A673 (cell line): ENCODE measurements at regions not wholly inside any gene's neighbourhood (a gene's known extent, or its start where the extent isn't known, plus 50 kb on each side); places are given as distances from the start of the nearest gene placed in this dataset.

Experiments
- BruUV-seq: library from RNA; stranded (reverse); fragments of 400-500 nt; replicated peaks from 2 replicates; lab custom pipeline; 2021; lab: Mats Ljungman, UMichigan
- CTCF ChIA-PET: fragments of 300-600 bp; sonication (Branson Sonifier 250); formaldehyde crosslinking; loops from one replicate; lab custom pipeline; 2022; ENCODE audit warnings: antibody characterized with exemption; lab: Charles Lee
- POLR2A ChIA-PET: fragments of 300-600 bp; sonication (Branson Sonifier 250); formaldehyde crosslinking; loops from one replicate; lab custom pipeline; 2022; ENCODE audit warnings: antibody characterized with exemption; ENCODE audit not compliant: low non-redundant PET; lab: Charles Lee
- DNase-seq: peaks from one replicate; pipeline ENCODE4 v3.0.0-alpha.2; 2015; ENCODE audit warnings: low spot score
- H3K27ac ChIP-seq: fragments of 200-600 bp; sonication (generic); 2 replicates; pipeline ENCODE4 v1.5.1; 2016; ENCODE audit warnings: mixed run types, low read depth, mild to moderate bottlenecking, mixed read lengths, antibody characterized with exemption, low read length; ENCODE audit not compliant: poor library complexity, severe bottlenecking
- H3K27me3 ChIP-seq: fragments of 200-600 bp; sonication (generic); replicated peaks from 2 replicates; pipeline ENCODE4 v1.6.1; 2017; ENCODE audit warnings: mixed run types, low read depth, mild to moderate bottlenecking, mixed read lengths, antibody characterized with exemption, low read length; ENCODE audit not compliant: insufficient read depth, poor library complexity
- H3K36me3 ChIP-seq: fragments of 200-600 bp; sonication (generic); 2 replicates; pipeline ENCODE4 v1.6.1; 2016; ENCODE audit warnings: mixed run types, mild to moderate bottlenecking, mixed read lengths, antibody characterized with exemption, low read length; ENCODE audit not compliant: insufficient read depth, poor library complexity, severe bottlenecking
- H3K4me1 ChIP-seq: fragments of 200-600 bp; sonication (generic); 2 replicates; pipeline ENCODE4 v1.6.1; 2017; ENCODE audit warnings: mixed run types, mild to moderate bottlenecking, mixed read lengths, antibody characterized with exemption, low read length; ENCODE audit not compliant: insufficient read depth, poor library complexity, severe bottlenecking
- H3K4me3 ChIP-seq: fragments of 200-600 bp; sonication (generic); 2 replicates; pipeline ENCODE4 v1.5.1; 2016; ENCODE audit warnings: low read depth, mixed run types, mild to moderate bottlenecking, mixed read lengths, low read length; ENCODE audit not compliant: poor library complexity, severe bottlenecking
- H3K9me3 ChIP-seq: fragments of 200-600 bp; sonication (generic); 2 replicates; pipeline ENCODE4 v1.6.1; 2016; ENCODE audit warnings: mixed run types, low read depth, mild to moderate bottlenecking, mixed read lengths, antibody characterized with exemption, low read length; ENCODE audit not compliant: poor library complexity, severe bottlenecking
- EZH2 ChIP-seq: fragments of 200-600 bp; sonication (generic); IDR thresholded peaks from 2 replicates; pipeline ENCODE4 v1.6.1; 2017; ENCODE audit warnings: borderline replicate concordance, low read depth, mild to moderate bottlenecking, mixed read lengths, antibody characterized with exemption, low read length; ENCODE audit not compliant: poor library complexity, severe bottlenecking
- intact Hi-C: fragments of 100-400 bp; cut with micrococcal nuclease; formaldehyde crosslinking; loops from one replicate; pipeline ENCODE4 v1.10.0; 2022; ENCODE audit not compliant: unreplicated experiment
- TF ChIP-seq, protein P1 (sequence below): fragments of 300-800, 200-600 bp; sonication (generic); conservative IDR thresholded peaks from 2 replicates; pipeline ENCODE4 v1.5.1; 2017; ENCODE audit warnings: low read depth, mild to moderate bottlenecking, antibody characterized with exemption, low read length, moderate library complexity, mixed read lengths

DNA sequence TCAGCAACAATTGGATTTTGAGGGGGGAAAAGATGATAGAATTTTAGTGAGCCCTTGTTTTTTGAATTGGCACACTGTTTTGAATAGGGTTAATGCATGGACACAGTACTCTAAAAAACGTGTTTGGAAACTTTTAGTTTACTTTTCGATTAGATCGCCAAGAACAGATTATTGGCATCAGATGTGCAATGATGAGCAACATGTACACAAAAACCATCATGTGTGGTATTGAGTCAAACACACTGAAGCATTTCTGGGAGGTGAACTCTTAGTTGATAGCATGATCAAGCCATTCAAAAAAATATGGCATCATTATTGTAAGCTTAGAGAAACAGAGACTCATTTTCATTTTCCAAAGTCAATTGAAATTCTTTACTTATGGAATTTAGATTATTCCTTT lies 329.2 kb downstream of the ADAMTS20 start:
- Histone ChIP-seq H3K4me1 (no peaks in the 10 kb centered on the region), H3K27me3 (no peaks in the 10 kb centered on the region), H3K27ac (no peak overlapping the region), H3K9me3 (no peaks in the 10 kb centered on the region), H3K36me3 (no peaks in the 10 kb centered on the region), H3K4me3 (no peak overlapping the region)
- no TSS peak for BruUV-seq
- TF ChIP-seq EZH2, result no peak
- TF ChIP-seq, protein P1, sequence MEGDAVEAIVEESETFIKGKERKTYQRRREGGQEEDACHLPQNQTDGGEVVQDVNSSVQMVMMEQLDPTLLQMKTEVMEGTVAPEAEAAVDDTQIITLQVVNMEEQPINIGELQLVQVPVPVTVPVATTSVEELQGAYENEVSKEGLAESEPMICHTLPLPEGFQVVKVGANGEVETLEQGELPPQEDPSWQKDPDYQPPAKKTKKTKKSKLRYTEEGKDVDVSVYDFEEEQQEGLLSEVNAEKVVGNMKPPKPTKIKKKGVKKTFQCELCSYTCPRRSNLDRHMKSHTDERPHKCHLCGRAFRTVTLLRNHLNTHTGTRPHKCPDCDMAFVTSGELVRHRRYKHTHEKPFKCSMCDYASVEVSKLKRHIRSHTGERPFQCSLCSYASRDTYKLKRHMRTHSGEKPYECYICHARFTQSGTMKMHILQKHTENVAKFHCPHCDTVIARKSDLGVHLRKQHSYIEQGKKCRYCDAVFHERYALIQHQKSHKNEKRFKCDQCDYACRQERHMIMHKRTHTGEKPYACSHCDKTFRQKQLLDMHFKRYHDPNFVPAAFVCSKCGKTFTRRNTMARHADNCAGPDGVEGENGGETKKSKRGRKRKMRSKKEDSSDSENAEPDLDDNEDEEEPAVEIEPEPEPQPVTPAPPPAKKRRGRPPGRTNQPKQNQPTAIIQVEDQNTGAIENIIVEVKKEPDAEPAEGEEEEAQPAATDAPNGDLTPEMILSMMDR, result no peak
- ChIA-PET CTCF (no interaction called here), POLR2A (no interaction called here)
- intact Hi-C loops, result no loop called here
- DNase-seq, result no peak

DNA sequence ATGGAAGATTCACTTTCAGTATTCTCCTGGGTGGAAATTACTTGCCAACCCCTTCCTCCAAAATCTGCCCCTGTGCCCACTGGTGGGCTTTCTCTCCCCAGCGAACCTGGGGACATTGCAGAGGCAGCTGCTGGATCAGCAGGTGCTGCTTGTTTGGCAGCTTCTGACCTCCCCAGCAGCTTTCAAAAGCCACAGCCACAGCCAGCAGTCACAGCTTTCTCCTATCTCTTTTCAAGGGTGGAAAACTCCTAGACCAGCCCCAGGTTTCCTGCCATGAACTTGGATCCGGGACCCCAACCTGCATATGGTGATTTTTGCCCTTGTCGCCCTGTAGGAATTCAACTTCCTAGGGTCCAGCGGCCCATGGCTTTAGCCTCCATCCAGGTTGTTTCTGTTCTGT lies 330.8 kb downstream of the ADAMTS20 start:
- TF ChIP-seq, protein P1, result no peak
- TF ChIP-seq EZH2, result no peak
- H3K36me3 ChIP-seq, result no peaks in the 10 kb centered on the region
- no peak overlapping the region for H3K27ac ChIP-seq
- ChIA-PET CTCF (no interaction called here), POLR2A (interaction anchor here (0.7 kb wide), 1 partner anchor 15 kb away, joined by 4 read pairs; no protein-coding TSS in a partner anchor)
- no peak overlapping the region for H3K4me3 ChIP-seq
- intact Hi-C loops, result no loop called here
- H3K9me3 ChIP-seq, result no peaks in the 10 kb centered on the region
- no peak for DNase-seq
- H3K27me3 ChIP-seq, result no peaks in the 10 kb centered on the region
- no TSS peak for BruUV-seq
- H3K4me1 ChIP-seq, result no peaks in the 10 kb centered on the region

DNA sequence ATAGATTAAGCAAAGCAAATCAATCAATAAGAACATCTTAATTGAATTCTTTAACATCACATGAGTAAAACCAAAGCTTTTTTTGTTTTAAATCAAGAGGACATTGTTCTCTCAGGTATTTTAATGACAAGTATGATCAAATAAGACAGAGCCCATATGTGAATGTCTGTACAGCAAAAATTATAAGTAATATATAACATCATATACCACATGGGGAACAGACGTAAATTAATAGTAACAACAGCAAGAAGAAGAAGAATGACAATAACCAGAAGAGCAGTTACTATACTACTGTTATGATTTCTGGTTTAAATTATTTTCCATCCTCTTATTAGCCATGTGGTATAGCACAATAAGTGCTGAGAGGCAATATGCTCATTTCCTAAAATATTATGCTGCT lies 335.5 kb downstream of the ADAMTS20 start:
- no peak for TF ChIP-seq EZH2
- TF ChIP-seq, protein P1, result no peak
- Histone ChIP-seq H3K4me1 (no peaks in the 10 kb centered on the region), H3K27ac (no peak overlapping the region), H3K9me3 (no peaks in the 10 kb centered on the region), H3K4me3 (no peak overlapping the region), H3K36me3 (no peaks in the 10 kb centered on the region), H3K27me3 (no peaks in the 10 kb centered on the region)
- no TSS peak for BruUV-seq
- DNase-seq, result no peak
- ChIA-PET CTCF (no interaction called here), POLR2A (no interaction called here)
- intact Hi-C loops, result no loop called here
